NB4 (cell line): ENCODE measurements at regions not wholly inside any gene's neighbourhood (a gene's known extent, or its start where the extent isn't known, plus 50 kb on each side); places are given as distances from the start of the nearest gene placed in this dataset.
"Not testable (repeated sequence)": the region's sequence is repeated elsewhere in the genome, so short reads cannot be mapped to it uniquely, and the experiment has no call there.

Source experiments
- DNase-seq: peaks from one replicate; pipeline ENCODE4 v3.0.0; 2010; ENCODE audit warnings: low read depth
- H3K4me3 ChIP-seq: one replicate; pipeline ENCODE4 v1.5.1; 2011; ENCODE audit warnings: mild to moderate bottlenecking, low read depth, low read length, moderate library complexity
- MYC ChIP-seq: IDR thresholded peaks from 2 replicates; pipeline ENCODE4 v1.6.1; 2011; ENCODE audit warnings: low read depth, low read length
- POLR2A ChIP-seq: IDR thresholded peaks from 2 replicates; pipeline ENCODE4 v1.6.1; 2011; ENCODE audit warnings: mild to moderate bottlenecking; ENCODE audit not compliant: insufficient read length; ENCODE audit errors: extremely low read depth
- TF ChIP-seq, protein P1 (sequence below): IDR thresholded peaks from 2 replicates; pipeline ENCODE4 v1.6.1; 2011; ENCODE audit warnings: low read depth, low read length
- TF ChIP-seq, protein P2 (sequence below): IDR thresholded peaks from one replicate; pipeline ENCODE4 v1.5.1; 2012; ENCODE audit warnings: low read depth, low read length

- no peak overlapping the region for H3K4me3 ChIP-seq
- DNase-seq = no peak
- TF ChIP-seq POLR2A = no peak
- TF ChIP-seq MYC = no peak
- TF ChIP-seq, protein P1, sequence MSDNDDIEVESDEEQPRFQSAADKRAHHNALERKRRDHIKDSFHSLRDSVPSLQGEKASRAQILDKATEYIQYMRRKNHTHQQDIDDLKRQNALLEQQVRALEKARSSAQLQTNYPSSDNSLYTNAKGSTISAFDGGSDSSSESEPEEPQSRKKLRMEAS = no peak
Measured at GRCh38 chr2:22056621-22057132, 932.9 kb downstream of the TDRD15 start.

GRCh38 chr2:22062679-22063078 is 938.9 kb downstream of the TDRD15 start:
- no peak overlapping the region for H3K4me3 ChIP-seq
- DNase-seq = no peak
- TF ChIP-seq, protein P1 = no peak
- TF ChIP-seq MYC (no peak), POLR2A (no peak)
- TF ChIP-seq, protein P2, sequence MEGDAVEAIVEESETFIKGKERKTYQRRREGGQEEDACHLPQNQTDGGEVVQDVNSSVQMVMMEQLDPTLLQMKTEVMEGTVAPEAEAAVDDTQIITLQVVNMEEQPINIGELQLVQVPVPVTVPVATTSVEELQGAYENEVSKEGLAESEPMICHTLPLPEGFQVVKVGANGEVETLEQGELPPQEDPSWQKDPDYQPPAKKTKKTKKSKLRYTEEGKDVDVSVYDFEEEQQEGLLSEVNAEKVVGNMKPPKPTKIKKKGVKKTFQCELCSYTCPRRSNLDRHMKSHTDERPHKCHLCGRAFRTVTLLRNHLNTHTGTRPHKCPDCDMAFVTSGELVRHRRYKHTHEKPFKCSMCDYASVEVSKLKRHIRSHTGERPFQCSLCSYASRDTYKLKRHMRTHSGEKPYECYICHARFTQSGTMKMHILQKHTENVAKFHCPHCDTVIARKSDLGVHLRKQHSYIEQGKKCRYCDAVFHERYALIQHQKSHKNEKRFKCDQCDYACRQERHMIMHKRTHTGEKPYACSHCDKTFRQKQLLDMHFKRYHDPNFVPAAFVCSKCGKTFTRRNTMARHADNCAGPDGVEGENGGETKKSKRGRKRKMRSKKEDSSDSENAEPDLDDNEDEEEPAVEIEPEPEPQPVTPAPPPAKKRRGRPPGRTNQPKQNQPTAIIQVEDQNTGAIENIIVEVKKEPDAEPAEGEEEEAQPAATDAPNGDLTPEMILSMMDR = no peak

DNA sequence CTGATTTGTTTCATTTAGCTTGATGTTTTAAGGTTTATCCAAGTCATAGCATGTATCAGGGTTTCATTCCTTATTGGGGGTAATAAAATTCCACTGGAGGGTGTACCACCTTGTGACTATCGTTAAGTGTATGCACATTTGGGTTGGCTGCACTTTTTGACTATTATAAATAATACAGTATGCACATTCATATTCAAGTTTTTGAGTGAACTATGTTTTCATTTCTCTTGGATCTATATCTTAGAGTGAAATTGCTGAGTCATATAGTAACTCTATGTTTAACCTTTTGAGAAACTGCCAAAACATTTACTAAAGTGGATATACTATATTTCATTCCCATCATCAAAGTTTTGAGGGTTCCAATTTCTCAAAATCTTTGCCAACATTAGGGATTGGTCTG is 952.7 kb downstream of the TDRD15 start:
- DNase-seq = no peak
- TF ChIP-seq POLR2A = no peak
- TF ChIP-seq, protein P2 = no peak
- TF ChIP-seq, protein P1 = no peak
- TF ChIP-seq MYC = no peak
- no peak overlapping the region for H3K4me3 ChIP-seq

DNA sequence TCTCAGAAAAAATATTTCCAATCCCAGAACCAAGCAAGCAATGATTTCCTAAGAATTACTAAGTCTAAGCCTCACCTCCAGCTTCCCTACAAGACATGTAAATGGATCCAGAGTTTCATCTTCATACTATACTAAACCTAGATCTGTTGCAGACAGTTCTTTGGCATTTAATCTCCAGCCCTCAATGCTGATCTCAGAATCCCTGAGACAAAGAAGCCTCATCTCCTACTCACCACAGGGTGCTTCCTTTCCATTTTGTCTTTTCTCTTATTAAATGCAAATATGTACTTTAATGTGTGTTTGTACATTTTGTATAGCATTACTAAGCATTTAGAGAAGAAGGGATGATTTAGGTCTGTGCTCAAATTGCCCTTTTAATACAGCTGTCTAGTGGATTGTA is 954.9 kb downstream of the TDRD15 start:
- no peak overlapping the region for H3K4me3 ChIP-seq
- no peak for DNase-seq
- TF ChIP-seq, protein P1 = no peak
- TF ChIP-seq, protein P2 = no peak
- TF ChIP-seq POLR2A (no peak), MYC (no peak)

DNA sequence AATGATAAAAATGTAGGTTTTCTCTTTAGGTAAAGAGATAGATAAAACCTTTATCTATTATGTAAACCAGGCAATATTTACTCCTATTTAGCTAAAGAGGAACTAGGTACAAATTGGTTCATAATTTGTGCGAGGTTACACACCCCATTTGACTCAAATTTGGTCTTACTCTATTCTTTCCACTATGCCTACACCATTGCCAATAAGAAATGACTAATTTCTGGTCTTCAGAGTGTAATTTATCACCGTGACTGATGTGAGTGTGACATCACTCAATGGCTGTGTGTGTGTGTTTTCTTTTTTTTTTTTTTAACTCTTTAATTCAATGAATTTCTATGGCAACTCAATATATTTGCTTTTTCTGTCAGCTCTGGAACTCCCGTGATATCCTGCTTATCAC is 955.8 kb downstream of the TDRD15 start:
- no peak overlapping the region for H3K4me3 ChIP-seq
- TF ChIP-seq, protein P1 = no peak
- TF ChIP-seq MYC (no peak), POLR2A (no peak)
- TF ChIP-seq, protein P2 = no peak
- no peak for DNase-seq

- DNase-seq = no peak
- H3K4me3 ChIP-seq = no peak overlapping the region
- TF ChIP-seq POLR2A (no peak), MYC (no peak)
- TF ChIP-seq, protein P2 = no peak
- TF ChIP-seq, protein P1 = no peak
Measured at GRCh38 chr2:22086726-22087125, 963.0 kb downstream of the TDRD15 start.

DNA sequence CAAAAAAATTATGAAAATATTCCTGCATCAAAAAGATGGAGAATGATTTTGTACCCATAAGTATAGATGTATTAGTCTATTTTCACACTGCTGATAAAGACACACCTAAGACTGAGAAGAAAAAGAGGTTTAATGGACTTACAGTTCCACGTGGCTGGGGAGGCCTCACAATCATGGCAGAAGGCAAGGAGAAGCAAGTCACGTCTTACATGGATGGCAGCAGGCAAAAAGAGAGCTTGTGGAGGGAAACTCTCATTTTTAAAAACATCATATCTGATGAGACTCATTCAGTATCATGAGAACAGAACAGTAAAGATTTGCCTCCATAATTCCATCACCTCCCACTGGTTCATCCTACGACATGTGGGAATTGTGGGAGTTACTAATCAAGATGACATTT is 979.8 kb downstream of the TDRD15 start:
- H3K4me3 ChIP-seq, DNase-seq: not testable (repeated sequence)
